NOMO-1 (cell line): ENCODE measurements at regions not wholly inside any gene's neighbourhood (a gene's known extent, or its start where the extent isn't known, plus 50 kb on each side); places are given as distances from the start of the nearest gene placed in this dataset.
"Not testable (repeated sequence)": the region's sequence is repeated elsewhere in the genome, so short reads cannot be mapped to it uniquely, and the experiment has no call there.

Experiments
- DNase-seq, 2 experiments: peaks; one replicate each; lab custom pipeline; 2025; ENCODE audit not compliant: unreplicated experiment in 2 of 2; lab: John Stamatoyannopoulos, UW

DNA sequence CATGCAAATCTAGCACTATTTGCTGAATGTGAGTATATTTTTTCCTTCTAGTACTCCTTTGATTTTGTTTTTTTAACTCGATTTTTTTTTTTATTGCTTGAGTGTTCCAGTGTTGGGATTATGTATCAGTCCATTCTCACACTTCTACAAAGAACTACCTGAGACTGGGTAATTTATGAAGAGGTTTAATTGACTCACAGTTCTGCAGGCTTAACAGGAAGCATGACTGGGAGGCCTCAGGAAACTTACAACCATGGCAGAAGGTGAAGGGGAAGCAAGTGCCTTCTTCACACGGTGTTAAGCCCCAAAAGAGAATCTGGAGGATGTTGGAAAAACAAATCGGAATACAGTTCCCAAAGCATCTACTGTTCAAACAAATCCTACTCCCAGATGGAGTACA lies 69.1 kb downstream of the ZNF518B start:
- not testable (repeated sequence) for DNase-seq

GRCh38 chr4:10385994-10386394 lies 71.2 kb downstream of the ZNF518B start:
- DNase-seq = no peak

GRCh38 chr4:10384974-10385373 lies 72.3 kb downstream of the ZNF518B start:
- no peak for DNase-seq

DNA sequence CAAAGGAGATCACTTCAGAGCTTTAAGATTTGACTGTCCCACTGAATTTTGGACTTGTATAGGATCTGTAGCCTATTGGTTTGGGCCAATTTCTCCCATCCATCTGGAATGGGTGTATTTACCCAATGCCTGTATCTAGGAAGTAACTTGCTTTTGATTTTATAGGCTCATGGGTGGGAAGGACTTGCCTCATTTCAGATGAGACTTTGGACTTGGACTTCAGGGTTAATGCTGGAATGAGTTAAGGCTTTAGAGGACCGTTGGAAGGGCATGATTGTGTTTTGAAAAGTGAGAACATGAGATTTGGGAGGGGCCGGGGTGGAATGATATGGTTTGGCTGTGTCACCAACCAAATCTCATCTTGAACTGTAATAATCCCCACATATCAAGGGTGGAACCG lies 73.8 kb downstream of the ZNF518B start:
- no peak for DNase-seq

- not testable (repeated sequence) for DNase-seq
Observed at GRCh38 chr4:10382171-10382570, 75.1 kb downstream of the ZNF518B start.

- no peak for DNase-seq
Observed at GRCh38 chr4:10381146-10381545, 76.1 kb downstream of the ZNF518B start.

DNA sequence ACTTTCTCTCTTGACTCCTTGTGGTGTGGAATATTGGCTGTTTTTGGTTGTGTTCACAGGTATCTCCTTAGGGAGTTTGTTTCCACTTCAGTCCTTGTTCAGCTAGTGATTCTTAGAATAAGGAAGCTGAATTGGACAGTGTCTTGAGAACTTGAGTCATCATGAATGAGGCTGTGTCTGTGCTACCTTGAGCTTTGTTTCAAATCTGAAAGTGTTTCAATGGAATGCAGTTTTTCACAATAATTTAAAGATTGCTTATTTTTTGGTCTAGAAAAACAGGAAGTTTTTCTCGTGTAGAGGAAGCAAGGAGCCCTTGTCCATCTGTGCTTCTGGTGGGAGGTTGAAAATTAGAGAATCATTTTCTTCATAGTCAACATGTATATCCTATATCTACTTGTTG lies 76.5 kb downstream of the ZNF518B start:
- DNase-seq = no peak

- no peak for DNase-seq
Observed at GRCh38 chr4:10371869-10372471, 85.3 kb downstream of the ZNF518B start.

GRCh38 chr4:10371121-10371520 lies 86.1 kb downstream of the ZNF518B start:
- DNase-seq = no peak

- no peak for DNase-seq
Observed at GRCh38 chr4:10369517-10369916, 87.7 kb downstream of the ZNF518B start.

GRCh38 chr4:10366628-10367027 lies 90.6 kb downstream of the ZNF518B start:
- DNase-seq = no peak

GRCh38 chr4:10364194-10364593 lies 93.0 kb downstream of the ZNF518B start:
- no peak for DNase-seq

- DNase-seq = no peak
Observed at GRCh38 chr4:10354746-10355145, 102.5 kb downstream of the ZNF518B start.

- DNase-seq = no peak
Observed at GRCh38 chr4:10354225-10354624, 103.0 kb downstream of the ZNF518B start.

GRCh38 chr4:10353110-10353509 lies 104.1 kb downstream of the ZNF518B start:
- no peak for DNase-seq

- DNase-seq = no peak
Observed at GRCh38 chr4:10348241-10348640, 109.0 kb downstream of the ZNF518B start.

- no peak for DNase-seq
Observed at GRCh38 chr4:10347815-10348214, 109.4 kb downstream of the ZNF518B start.

DNA sequence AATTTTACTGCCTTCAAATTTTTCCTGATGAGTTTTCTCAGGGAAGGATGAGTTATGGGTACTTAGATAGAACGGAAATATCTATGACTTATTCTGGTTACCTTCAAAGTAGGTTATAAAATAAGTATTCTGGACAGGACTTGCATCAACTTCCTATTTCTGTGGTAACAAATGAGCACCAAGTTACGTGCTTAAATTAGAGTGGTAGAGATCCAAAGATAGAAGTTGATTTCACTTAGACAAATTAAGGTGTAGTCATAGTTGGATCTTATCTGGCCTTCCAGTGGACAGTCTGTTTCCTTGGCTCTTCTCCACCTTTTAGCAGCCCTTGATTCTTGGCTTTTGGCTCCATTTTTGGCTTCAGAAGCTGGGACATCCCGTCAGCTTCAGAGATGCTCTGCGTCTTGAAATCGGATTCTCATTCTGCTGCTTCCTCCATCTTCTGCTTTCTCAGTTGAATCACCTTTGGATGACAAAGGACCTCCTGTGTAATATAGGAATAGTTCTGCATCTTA lies 109.9 kb downstream of the ZNF518B start:
- no peak for DNase-seq

- no peak for DNase-seq
Observed at GRCh38 chr4:10346023-10346422, 111.2 kb downstream of the ZNF518B start.

DNA sequence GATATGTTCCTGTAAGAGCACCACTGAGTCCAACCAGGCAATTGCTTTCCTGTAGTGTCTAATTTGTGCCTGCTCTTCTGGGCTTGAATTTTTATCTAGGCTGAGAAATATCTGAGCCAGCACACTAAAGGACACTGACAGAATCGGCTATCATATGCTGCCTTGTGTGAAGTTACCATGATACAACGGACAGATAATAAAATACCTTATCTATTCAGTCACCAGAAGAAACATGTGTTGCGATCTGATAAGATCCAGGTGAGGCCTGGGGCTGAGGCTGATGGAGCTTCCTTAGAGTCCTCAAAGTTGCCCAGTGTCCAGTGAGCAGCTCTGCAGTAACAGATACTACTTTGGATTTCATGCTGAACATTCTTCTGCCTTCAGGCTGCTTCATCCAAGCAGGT lies 111.8 kb downstream of the ZNF518B start:
- no peak for DNase-seq

GRCh38 chr4:10344824-10345223 lies 112.4 kb downstream of the ZNF518B start:
- DNase-seq = no peak

GRCh38 chr4:10343656-10344055 lies 113.6 kb downstream of the ZNF518B start:
- no peak for DNase-seq

GRCh38 chr4:10342866-10343265 lies 114.4 kb downstream of the ZNF518B start:
- no peak for DNase-seq
